ENCODE measurements at regions not wholly inside any gene's neighbourhood (a gene's known extent, or its start where the extent isn't known, plus 50 kb on each side); places are given as distances from the start of the nearest gene placed in this dataset.
"Not testable (repeated sequence)": the region's sequence is repeated elsewhere in the genome, so short reads cannot be mapped to it uniquely, and the experiment has no call there.

DNA sequence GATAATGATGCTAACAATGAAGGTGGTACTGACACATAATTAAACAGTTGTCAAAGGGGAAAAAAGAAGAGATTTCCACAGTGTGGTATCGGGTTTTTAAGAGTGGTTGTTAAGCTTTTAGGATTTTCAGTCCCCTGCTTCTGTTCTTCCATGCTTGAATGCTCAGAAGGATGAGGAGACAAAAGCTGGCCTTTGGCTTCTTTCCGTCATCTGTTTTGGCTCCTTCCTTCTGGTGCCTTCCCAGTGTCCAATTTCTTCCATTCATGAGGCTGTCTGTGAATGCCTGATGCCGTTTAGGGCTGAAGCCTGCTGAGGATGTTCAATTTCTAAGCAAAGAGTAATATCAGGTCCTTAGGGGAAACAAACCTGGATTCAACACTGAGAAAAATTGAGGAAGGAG is 179.6 kb upstream of the GLRA1 start:
- DNase-seq: no peak

DNA sequence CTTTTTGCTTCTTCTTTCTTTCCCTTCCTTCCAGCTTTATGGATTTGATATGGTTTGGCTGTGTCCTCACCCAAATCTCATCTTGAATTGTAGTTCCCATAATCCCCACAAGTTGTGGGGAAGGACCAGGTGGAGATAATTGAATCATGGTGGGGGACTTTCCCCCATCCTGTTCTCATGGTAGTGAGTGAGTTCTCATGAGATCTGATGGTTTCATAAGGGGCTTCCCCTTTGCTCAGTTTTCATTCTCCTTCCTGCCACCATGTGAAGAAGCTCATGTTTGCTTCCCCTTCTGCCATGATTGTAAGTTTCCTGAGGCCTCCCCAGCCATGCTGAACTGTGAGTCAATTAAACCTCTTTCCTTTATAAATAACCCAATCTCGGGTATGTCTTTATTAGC is 178.3 kb upstream of the GLRA1 start:
- DNase-seq: not testable (repeated sequence)

DNA sequence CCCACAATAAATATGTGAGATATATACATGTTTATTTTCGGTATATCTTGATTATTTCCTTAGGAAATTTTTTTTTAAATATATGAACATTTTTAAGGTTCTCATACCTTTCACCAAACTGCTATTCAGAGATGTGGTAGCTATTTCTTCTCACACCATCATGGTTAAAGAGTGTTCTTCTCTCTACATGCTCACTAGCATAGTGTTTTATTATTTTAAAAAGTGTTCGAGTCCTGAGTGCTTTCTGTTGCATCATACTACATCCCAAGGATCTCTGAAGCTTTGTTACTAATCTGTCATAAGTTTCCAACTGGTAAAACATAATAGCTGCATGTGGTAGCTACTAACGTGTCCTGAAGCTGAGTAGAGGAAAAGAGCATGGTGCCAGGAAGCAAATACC is 177.4 kb upstream of the GLRA1 start:
- DNase-seq: no peak

DNA sequence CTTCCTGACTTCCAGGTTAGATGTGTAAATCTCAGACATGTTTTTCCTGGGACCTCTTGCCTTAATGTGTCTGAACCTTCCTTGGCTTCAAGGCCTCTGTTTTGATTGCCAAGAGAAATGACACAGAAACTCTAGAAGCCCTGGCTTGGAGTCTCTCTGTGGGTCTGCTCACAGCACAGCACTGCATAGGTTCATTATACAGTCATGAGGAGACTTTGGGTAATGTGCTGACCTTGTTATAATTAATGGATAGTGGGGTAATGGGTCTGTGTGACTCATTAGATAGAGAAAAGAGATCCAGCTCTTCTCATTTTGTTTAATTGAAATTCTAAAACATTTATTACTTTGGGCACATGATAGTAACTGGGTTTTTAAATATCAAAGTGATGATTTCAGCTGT is 175.8 kb upstream of the GLRA1 start:
- no peak for DNase-seq

DNA sequence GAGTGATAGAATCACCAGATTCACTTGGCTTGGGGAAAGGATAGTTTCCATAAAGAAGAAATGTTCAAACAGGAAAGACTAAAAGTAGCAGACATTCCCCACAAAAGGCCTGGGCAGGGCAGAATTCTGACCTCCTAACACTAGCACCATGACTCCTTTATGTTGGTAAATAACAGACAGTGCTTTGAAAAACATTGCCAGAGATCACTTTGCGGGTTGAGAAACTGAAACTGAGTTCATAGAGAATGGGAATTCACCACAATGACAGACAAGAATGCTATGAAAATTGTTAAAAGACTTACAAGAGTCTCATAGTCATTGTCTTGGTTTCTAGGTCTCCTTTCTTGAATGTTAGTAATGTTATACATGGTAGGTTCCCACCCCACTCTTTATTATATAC is 172.5 kb upstream of the GLRA1 start:
- no peak for DNase-seq

DNA sequence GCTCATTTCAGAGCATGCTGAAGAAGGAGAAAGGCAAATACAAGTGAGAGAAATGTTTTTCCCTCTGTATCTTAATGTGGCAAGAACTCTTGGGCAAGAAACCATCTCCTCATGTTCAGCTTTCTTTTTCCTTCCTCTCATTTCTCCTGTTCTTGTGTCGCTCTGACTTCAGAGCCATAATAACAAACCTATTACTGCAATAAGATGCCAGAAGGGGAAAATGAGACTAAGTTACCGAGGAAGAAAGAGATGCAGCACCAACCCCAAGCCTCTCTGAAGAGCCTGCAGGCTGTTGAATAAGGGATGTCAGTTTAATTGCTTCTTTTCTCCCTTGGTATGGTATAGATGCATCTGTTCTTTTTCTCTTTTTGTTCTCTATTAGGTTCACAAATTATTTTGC is 170.1 kb upstream of the GLRA1 start:
- no peak for DNase-seq

DNA sequence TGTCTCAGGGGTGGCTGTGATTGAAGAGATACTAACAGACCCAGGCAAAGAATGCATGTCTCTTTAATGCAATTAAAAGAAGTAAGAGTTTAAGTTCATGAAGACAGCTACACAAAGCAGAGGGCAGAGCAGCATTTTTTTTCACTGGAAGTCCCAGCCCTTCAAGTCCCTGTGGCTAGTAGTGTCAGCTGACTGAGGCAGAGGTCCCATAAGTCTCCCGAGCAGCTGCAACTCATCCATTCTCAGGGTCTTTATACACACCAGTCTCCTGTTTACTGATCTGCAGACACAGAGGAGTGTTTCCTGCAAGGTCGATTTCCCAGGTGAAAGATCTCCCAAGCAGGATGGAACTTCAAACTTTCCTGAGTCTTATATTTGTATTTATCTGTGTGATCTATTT is 169.4 kb upstream of the GLRA1 start:
- DNase-seq: no peak

DNA sequence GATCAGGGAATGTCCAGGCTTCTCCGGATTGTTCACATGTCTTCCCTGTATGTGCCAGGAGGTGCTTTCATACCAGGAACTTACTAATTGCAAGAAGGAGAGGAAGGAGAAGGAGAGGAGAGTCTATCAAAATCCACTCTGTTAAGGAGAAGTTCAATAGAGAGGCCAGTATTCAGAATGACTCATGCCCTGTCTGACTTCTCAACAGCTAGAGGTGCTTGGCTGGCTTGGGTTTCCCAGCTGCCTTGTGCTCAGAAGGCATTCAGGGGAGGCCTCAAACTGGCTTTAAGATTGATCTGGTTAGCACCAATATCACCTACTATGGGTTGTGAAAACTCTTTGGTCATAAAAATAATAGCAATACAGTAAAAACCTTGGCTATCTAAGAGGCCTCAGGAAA is 167.9 kb upstream of the GLRA1 start:
- DNase-seq: no peak

DNA sequence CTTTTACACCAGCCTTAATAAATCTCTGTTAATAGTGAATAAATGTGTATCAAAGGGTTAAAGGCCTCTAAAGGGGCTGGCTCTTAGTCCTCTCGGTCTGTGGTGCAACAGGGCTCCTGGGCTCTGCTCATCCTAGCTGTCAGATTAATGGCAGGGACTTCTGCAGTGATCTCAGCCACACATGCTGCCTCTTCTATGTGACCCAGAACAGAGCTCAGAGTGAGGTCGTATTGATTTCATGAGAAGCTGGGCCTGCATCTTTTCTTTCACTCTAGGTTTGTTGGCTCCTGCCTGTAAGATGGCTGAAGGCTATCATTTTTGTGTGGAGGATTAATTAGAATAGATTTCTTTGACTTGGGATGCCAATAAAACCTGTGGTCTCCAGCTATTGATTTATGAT is 165.0 kb upstream of the GLRA1 start:
- DNase-seq: no peak

DNA sequence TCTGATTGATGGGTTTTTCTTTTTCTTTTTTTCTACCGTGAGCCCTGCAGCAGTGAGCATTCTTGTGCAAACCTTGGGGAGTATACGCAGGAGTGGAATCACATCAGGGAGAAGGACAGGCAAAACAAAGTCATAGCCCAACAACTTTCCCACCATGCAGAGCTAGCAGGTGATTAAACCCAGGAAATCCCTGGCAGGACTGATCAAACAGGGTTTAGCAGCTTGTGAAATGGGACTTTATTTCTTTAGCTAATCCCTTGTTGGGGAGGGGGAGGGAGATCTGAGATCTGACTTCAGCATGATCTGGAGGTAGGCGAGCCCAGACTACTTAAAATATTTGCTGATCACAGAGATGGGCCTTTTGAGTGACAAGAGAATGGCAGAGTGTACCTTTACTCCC is 162.0 kb upstream of the GLRA1 start:
- no peak for DNase-seq

DNA sequence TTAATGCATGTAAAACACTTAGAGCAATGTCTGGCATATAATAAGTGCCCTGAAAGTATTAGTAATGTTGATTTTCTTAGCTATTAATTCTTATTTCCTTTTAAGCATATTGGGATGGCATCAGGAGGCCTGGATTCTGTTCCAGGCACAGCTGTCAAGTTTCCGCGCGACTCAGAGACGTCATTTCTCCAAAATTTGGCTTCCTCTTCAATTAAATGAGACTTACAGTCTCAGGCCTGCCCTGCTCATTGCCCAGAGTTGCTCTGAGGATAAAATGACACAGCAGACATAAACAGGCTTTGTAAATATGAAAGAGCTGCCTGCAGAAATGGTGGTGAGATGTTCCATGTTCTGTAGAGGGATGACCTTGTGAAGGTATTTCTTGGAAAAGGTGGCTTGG is 159.8 kb upstream of the GLRA1 start:
- DNase-seq: no peak

DNA sequence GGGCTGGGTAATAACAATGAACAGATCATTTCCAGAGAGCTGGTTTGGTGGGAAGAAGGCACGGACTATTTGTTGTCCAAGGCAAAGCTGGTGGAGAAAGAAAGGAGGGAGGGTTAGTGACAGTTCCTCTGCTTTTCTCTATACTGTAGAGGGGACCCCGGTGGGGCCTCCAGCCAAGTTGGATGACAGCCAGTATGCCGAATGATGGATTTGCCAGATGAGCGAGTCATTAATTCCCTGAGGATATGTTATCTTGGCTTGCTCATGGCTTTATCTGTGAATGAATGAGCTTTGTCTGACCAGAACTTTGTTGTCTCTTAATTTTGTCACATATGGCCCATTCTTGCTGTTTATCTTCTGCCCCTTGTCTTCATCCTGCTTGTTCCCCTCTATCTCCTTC is 158.6 kb upstream of the GLRA1 start:
- DNase-seq: no peak

DNA sequence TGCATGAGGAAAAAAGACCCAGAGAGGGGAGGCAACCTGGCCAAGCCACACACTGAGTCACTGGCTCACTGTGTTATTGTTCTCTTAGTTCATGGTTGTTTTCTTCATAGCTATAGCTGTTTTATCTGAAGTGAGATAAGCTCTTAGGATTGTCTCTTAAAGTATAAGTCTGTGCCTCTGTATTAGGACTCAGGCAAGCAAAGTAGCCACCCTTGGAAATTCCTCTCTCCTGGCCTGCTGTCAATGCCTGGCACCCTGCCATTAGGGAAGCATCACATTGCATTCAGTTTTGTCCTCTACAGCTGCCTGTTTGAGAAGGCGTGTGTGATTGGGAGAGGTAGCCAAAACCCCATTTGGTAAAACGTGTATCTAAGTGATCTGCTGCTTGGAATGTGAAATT is 147.4 kb upstream of the GLRA1 start:
- no peak for DNase-seq

DNA sequence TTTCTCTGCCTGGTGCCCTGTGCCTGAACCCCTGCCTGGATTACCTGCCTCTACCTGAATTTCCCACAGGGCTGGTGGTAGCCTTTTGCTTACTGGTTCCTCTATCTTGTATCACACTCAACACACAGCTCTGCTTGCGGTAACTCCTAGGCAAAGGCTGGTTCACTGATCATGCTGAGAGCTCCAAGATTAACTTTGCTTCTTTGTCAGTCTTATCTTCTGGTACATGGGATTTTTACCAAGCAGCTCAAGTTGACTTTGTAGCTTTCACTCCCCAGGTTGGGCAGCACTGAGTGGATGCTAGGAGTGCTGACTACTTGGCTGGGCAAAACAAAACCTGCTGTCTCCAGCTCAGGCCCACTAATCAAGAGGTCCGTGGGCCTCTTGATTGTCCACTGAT is 145.9 kb upstream of the GLRA1 start:
- no peak for DNase-seq

DNA sequence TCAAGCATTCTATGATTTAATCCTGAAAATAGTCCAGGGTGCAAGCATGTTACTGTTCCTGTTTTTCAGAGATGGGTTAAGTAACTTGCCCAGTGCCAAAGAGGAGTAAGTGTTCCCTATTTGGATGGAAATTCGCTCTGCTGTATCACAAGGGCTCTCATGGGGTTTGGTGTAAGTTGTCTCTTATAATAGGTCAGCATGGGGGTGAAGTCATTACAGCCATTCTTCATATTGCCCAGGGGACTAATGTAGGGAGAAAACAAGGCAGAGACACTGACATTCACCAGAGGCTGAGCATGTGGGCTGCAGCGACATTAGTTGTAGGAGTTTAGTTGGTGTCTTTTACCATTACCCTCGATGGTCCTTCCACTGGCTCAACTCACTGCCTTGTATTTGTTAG is 142.1 kb upstream of the GLRA1 start:
- no peak for DNase-seq

DNA sequence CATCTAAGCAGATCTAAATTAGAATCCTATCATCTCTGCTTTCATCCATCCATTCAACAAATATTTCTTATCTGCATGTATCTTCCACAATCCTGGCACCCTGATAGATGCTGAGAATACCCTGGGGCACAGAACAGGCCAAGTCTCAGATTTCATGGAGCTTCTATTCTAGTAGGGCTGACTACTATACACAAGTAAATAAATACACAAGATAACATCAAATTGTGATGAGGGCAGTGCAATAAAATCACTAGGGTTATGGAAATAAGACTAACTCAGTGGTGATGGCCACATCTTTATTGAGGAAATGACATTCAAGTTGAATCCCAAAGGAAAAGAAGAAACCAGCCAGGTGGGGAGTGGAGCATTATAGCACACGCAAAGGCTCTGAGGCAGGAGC is 138.4 kb upstream of the GLRA1 start:
- no peak for DNase-seq

DNA sequence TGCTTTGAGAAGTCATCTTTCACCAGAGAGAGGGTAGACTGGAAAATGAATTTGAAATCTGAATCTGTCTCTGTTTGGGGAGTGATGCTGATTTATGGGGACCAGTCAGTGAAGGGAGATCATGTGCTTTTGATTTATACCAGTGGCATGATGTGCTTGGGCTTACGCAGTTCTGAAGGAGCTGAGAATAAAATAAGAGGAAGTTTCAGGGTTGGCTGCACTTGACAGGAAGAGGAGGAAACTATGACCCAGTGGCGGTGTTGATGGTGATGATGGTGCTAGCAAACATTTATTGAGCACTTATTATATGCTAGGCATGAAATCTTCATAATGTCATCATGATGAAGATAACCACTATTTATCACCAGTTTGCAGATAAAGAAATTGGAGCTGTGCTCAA is 136.4 kb upstream of the GLRA1 start:
- no peak for DNase-seq

DNA sequence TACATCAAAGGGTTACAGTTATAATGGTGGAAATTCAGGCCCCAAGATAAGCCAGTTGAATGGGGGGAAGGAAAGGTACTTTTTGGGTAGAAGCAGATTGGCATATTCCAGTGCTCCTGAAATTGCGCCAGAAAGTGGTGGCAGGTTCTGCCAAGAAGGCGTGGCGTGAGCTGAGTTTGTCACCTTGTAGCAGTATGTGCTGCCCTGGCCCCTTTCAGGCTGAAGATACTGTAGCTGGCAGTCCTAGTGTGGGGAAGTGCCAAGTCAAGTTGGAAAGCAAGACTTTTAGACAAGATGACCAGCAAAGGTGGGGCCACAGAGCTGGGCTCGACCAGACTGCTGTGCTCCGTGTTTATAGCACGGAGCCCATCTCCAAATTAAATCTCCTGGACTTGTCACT is 133.6 kb upstream of the GLRA1 start:
- DNase-seq: no peak

DNA sequence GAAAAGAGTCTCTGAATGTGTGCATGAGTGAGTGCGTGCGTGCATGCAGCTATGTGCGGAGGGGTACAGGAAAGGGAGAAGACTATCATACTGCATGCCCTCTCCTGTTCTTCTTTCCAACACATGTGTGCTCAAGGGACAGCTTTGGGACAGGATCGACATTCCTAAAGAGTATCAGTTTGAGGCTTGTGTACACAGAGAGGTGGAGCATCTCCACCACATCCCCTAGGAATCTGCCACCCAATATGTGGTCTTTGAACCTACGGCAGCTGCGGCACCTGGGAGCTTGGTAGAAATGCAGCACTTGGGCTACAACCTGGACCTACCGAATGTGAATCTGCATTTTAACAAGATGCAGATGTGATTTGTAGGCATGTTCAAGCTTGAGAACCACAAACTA is 132.3 kb upstream of the GLRA1 start:
- no peak for DNase-seq

DNA sequence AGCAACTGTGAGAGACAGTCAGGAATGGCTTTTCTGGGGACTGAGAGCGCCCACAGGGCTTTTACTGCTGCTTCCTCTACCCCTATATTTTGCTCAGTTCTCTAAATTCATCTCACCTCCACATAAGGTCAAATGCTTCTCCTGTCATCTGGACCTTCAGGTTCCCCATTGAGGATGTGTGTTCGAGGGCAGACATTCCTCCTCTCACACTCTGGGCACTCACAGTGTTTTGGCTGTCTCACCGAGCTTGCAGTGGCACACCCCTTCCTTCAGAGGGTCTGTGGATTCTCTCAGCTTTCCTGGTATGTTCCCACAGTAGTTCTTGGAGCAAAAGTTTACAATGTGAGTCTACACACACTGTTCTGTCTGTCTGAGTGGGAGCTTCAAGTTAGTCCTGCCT is 127.8 kb upstream of the GLRA1 start:
- DNase-seq: no peak

DNA sequence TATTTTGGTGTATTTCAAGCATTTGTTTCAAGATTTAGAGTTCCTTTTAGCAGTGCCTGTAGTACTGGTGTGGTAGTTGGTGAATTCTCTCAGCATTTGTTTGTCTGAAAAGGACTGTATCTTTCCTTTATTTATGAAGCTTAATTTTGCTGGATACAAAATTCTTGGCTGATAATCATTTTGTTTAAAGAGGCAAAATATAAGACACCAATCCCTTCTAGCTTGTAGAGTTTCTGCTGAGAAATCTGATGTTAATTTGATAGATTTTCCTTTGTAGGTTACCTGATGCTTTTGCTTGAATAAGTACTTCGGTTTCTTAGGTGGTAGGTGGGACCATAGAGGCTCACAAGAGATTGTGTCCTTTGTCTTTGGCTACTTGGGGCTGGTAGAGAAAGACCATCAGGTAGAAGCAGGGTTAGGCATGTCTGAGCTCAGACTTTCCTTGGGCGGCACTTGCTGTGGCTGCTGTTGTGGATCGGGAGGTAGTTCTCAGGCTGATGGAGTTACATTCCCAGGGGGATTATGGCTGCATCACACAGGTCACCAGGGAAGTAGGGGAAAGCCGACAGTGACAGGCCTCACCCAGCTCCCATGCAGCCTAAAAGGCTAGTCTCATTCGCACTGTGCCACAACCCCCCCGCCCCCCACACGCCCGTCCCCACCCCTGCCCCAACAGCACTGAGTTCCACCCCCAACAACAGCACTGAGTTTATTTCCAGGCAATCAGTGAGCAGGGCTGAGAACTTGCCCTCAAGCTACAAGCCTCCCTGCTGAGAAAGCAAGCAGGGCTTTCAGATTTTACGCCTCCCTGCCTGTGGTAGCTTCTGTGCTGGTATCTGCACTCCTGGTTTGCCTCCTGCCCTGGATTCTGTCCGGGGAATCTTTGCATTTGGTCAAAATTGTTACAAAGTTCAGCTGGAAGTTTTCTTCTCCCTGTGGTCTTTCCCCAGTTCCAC is 127.1 kb upstream of the GLRA1 start:
- DNase-seq: no peak

DNA sequence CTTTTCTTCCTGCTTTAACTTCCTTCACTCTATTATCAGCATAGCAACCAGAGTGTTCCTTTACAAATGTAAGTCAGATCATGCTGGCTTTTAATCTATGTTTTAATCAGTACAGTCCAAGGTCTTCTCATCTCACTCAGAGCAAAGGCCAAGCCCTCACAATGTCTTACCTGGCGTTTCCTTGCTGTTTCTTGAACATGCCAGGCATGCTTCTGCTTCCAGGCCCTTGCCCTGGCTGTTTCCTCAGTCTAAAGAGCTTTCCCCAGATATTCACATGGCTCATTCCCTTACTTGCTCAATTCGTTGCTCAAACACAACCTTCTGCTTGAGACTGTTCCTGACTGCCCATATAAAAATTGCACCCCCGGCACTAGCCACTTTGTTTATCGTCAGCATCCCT is 121.7 kb upstream of the GLRA1 start:
- DNase-seq: no peak

DNA sequence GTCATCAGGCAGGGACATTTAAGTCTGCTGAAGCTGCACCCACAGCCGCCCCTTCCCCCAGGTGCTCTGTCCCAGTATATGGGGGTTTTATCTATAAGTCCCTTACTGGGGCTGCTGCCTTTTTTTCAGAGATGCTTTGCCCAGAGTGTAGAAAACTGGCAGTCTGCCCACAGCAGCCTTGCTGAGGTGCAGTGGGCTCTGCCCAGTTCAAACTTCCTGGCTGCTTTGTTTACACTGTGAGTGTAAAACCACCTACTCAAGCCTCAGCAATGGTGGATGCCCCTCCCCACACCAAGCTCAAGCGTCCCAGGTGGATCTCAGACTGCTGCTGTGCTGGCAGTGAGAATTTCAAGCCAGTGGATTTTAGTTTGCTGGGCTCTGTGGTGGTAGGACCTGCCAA is 114.2 kb upstream of the GLRA1 start:
- not testable (repeated sequence) for DNase-seq

DNA sequence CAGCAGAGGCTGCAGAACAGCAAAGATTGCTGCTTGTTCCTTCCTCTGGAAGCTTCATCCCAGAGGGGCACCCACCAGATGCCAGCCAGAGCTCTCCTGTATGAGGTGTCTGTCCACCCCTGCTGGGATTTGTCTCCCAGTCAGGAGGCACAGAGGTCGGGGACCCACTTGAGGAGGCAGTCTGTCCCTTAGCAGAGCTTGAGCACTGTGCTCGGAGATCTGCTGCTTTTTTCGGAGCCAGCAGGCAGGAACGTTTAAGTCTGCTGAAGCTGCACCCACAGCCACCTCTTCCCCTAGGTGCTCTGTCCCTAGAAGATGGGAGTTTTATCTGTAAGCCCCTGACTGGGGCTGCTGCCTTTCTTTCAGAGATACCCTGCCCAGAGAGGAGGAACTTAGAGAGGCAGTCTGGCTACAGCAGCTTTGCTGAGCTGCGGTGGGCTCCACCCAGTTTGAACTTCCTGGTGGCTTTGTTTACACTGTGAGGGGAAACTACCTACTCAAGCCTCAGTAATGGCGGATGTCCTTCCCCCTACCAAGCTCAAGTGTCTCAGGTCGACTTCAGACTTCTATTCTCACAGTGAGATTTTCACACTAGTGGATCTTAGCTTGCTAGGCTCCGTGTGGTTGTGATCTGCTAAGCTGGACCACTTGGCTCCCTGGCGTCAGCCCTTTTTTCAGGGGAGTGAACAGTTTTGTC is 101.8 kb upstream of the GLRA1 start:
- not testable (repeated sequence) for DNase-seq

DNA sequence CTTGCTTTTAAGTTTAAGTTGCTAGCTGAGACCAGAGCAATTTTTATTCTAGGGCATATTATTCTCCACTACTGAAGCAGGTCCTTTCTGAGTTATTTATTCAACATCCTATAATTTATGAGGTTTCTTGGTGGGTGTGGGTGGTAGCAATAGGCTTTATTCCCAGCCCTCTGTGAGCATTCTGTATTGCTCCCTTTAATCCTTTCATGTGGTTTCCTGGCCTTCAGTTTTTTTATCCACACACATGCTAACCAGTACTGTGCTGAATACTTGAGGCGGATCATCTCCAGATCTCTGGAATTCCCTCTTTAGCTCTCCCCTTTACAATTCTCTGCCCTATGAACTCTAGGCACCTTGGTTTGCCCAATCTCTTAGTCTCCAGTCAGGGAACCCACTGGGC is 91.8 kb upstream of the GLRA1 start:
- no peak for DNase-seq
